GM19351 (cell line): ENCODE measurements at regions not wholly inside any gene's neighbourhood (a gene's known extent, or its start where the extent isn't known, plus 50 kb on each side); places are given as distances from the start of the nearest gene placed in this dataset.

Source experiments
- ATAC-seq: cut with Tn5 transposase; IDR thresholded peaks from one replicate; pipeline ENCODE4 v1.9.1; 2021; ENCODE audit warnings: mild to moderate bottlenecking, moderate library complexity; ENCODE audit not compliant: unreplicated experiment

GRCh38 chr4:35105486-35105885 is 1138.8 kb downstream of the ARAP2 start:
- no peak for ATAC-seq

- ATAC-seq: no peak
Observed at GRCh38 chr4:35106091-35106734, 1138.1 kb downstream of the ARAP2 start.

GRCh38 chr4:35124106-35124505 is 1120.2 kb downstream of the ARAP2 start:
- no peak for ATAC-seq

GRCh38 chr4:35125995-35126712 is 1118.2 kb downstream of the ARAP2 start:
- ATAC-seq: no peak

- ATAC-seq: no peak
Observed at GRCh38 chr4:35138449-35138848, 1105.9 kb downstream of the ARAP2 start.

GRCh38 chr4:35147761-35148160 is 1096.6 kb downstream of the ARAP2 start:
- ATAC-seq: no peak

GRCh38 chr4:35151816-35152572 is 1092.3 kb downstream of the ARAP2 start:
- no peak for ATAC-seq

- ATAC-seq: no peak
Observed at GRCh38 chr4:35163168-35163567, 1081.1 kb downstream of the ARAP2 start.

- ATAC-seq: no peak
Observed at GRCh38 chr4:35164063-35164462, 1080.3 kb downstream of the ARAP2 start.

- no peak for ATAC-seq
Observed at GRCh38 chr4:35166466-35166865, 1077.8 kb downstream of the ARAP2 start.

- no peak for ATAC-seq
Observed at GRCh38 chr4:35167385-35167784, 1076.9 kb downstream of the ARAP2 start.

GRCh38 chr4:35175487-35175886 is 1068.8 kb downstream of the ARAP2 start:
- no peak for ATAC-seq

- no peak for ATAC-seq
Observed at GRCh38 chr4:35175894-35176293, 1068.4 kb downstream of the ARAP2 start.

GRCh38 chr4:35182451-35182850 is 1061.9 kb downstream of the ARAP2 start:
- ATAC-seq: no peak

- no peak for ATAC-seq
Observed at GRCh38 chr4:35189988-35190613, 1054.2 kb downstream of the ARAP2 start.

GRCh38 chr4:35201403-35201802 is 1042.9 kb downstream of the ARAP2 start:
- ATAC-seq: no peak

GRCh38 chr4:35216636-35217035 is 1027.7 kb downstream of the ARAP2 start:
- no peak for ATAC-seq

- no peak for ATAC-seq
Observed at GRCh38 chr4:35217331-35217730, 1027.0 kb downstream of the ARAP2 start.

GRCh38 chr4:35228313-35228712 is 1016.0 kb downstream of the ARAP2 start:
- no peak for ATAC-seq

- no peak for ATAC-seq
Observed at GRCh38 chr4:35229021-35229420, 1015.3 kb downstream of the ARAP2 start.

GRCh38 chr4:35237924-35238323 is 1006.4 kb downstream of the ARAP2 start:
- ATAC-seq: no peak
